Tongue (tissue), 1 donor: ENCODE measurements at regions not wholly inside any gene's neighbourhood (a gene's known extent, or its start where the extent isn't known, plus 50 kb on each side); places are given as distances from the start of the nearest gene placed in this dataset.

ENCODE experiments used
- DNase-seq: peaks from one replicate; pipeline ENCODE4 v3.0.0-alpha.2; 2015

- no peak for DNase-seq
These were observed 311.6 kb downstream of the PLK2 start for GRCh38 chr5:58148254-58148775.

DNA sequence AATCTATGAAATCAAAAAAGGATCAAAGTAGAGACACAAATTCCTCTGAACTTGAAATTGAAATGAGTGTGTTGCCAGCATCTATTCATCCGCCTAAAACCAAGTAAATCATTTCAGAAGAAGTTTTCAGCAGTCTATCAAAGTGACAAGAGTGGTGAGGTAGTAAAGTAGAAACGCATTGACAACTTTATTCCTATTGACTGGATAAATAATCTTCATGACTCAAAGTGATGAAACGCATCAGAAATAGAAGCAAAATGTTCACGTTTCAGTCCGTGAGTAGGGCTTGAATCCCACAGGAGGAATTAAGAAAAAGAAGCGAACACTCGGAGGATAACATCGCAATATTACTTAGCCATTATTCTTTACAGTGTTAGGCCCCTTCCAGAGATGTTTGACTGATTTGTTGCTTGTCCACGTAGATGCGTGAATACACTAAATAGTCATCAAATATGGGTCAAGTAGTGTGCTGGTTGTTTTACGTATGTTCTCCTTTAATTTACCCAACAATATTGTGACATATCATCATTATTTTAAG lies 314.4 kb downstream of the PLK2 start:
- no peak for DNase-seq

DNA sequence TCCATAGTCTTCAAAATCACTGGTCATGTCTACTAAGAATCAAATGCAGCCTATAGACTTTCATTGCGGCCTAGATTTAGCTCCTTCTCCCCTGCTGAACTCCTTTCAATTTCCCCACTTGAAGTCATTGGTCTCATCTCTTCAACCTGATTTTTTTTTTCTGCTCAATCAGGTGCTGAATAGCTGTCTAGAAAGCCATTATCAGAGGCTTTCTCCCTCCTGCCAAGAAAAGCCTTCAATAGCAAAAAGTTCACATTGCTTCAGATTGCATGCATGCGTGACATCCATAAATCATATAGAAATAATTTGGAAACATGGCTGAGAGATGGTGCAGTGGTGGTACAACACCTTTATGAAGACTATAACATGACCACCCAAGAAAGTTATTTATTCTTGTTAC lies 316.2 kb downstream of the PLK2 start:
- no peak for DNase-seq

- peak; percentile 64 for DNase-seq
These were observed 316.7 kb downstream of the PLK2 start for GRCh38 chr5:58143181-58143580.

GRCh38 chr5:58138791-58139190 lies 321.1 kb downstream of the PLK2 start:
- no peak for DNase-seq

DNA sequence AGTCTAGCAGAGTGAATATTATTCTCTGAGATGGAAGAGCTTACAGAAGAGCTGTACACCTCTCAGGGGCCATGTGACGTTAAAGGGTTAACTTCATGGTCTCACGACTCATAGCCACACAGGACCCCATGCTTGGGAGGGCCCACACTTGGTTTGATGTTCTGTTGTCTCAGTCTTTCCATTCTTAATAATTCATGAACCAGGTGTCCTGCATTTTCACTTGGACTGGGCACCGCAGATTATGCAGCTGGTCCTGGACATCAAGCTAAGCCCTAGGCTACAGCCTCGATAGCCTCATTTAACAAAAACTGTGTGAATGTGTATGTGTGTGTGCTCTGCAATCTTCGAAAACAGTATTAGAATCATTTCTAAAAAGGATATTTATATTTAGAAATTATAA lies 323.5 kb downstream of the PLK2 start:
- peak; percentile 35 for DNase-seq

- DNase-seq: no peak
These were observed 324.1 kb downstream of the PLK2 start for GRCh38 chr5:58135571-58136335.

- peak; percentile 88 for DNase-seq
These were observed 326.1 kb downstream of the PLK2 start for GRCh38 chr5:58133631-58134296.

- no peak for DNase-seq
These were observed 326.7 kb downstream of the PLK2 start for GRCh38 chr5:58133216-58133615.

DNA sequence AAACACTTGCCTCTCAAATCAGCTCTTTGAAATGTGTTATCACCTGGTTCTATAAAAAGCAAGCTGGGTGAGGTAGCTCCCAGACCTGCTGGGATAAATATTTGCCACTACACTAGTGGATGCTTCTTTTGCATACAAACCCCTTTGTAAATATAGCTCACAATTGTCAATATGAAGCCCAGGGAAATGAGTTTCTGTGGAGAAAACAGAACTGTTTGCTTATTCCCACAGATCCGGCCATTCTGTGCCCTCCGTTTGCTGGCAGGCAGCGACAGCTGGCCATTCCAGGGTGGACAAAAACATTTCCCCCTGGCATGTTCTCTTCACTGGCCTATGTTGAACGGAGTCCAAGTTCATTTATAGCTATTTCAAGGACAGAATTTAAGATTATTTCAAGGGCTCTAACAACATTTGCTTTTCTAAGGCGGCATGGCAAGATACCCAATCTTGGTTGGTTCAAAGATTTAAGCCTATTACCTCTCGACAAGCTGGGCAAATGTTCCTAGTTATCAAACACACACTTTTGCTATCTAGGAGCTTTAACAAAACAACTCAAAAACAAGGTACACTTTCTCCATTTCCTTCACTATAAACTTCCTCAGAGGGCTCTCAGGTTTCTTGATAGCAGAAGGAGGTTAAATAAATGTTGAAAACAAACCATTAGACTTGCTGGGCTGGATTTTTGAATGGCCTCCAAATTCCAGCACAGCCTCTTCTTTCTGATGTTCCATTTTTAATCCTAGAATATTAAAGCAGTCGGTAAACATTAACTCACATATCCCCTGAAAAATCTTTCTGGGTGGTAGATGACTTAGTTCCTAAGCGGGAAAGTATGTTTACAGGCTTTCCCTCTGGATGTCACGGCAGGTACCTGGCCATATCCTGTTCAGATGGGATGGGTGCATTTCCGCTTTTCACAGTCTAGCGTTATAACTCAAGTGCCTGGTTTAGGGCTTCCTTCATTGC lies 332.3 kb downstream of the PLK2 start:
- DNase-seq: peak; percentile 86

GRCh38 chr5:58123501-58123900 lies 336.4 kb downstream of the PLK2 start:
- no peak for DNase-seq

- DNase-seq: peak; percentile 34
These were observed 337.0 kb downstream of the PLK2 start for GRCh38 chr5:58122848-58123392.

DNA sequence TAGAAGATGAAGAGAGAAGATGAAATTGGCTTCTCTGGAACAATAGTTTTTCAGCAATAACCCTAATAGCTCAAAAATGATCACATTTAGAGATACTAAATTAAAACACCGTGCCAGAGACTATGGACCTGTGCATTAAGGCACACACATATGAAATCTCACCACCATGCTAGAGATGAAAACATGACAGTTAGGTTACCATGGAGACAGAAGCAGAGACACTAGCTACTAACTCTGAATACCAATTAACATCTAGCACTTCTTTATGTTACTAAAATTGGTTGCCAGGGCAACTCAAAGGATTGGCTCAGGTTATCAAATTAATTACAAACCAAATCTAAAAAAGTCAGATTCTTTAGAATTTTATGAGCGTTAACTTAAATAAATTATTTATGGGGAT lies 337.7 kb downstream of the PLK2 start:
- peak; percentile 44 for DNase-seq

DNA sequence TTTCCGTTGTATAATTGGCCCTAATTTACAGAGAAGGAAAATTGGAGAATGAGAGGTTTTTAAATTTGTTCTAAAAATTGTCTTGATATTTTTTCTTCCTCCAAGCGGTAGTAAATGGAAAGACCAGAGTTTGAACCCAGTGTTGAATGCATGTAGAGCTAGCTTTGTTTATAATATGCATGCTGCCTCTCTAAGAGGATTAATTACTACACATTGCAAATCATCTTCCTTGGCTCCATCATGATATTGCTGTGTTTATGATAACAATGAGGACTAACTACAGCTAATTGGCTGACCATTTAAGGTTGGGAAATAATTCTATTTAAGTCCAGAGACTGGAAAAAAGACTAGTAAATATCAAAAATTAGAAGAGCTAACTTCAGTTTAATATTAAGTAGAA lies 338.5 kb downstream of the PLK2 start:
- DNase-seq: no peak

DNA sequence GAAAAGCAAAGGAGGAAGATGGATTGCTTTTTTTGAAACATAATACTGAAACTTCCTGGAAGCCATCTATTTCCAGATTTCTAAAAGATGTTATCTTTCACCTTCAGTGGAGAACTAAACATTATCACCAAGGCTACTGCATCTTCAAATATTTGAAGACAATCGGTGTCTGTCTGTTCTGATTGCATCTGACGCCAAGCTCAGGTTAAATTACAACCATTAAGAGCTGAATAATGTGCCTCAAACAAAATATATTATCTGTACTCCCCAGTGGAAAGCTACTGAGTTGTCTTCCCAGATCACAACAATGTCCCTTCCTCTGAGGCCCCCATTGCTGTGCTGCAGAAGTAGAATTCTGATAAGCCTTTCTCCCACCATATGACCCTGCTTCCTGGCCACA lies 342.3 kb downstream of the PLK2 start:
- DNase-seq: no peak

GRCh38 chr5:58116346-58116745 lies 343.5 kb downstream of the PLK2 start:
- no peak for DNase-seq

DNA sequence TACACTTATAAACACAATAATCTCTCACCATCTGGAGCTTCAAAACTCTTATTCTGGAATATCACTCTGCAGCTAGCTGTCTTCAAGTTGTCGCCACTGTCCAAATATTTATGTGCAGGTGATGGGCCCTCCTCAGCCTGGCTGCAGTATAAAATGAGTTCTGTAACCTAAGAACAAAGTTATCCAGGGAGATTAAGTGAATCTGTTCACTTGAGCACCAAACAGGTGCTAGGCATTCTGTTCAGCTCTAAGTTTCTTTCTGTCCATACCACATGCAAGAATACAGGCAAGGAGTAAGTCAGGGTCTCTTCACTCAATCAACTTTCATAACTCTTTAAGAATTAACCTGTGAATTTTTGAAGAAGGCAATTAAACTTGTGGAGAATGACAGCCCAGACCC lies 344.1 kb downstream of the PLK2 start:
- DNase-seq: peak; percentile 63

GRCh38 chr5:58114324-58114723 lies 345.6 kb downstream of the PLK2 start:
- no peak for DNase-seq

GRCh38 chr5:58113172-58113571 lies 346.7 kb downstream of the PLK2 start:
- DNase-seq: no peak

DNA sequence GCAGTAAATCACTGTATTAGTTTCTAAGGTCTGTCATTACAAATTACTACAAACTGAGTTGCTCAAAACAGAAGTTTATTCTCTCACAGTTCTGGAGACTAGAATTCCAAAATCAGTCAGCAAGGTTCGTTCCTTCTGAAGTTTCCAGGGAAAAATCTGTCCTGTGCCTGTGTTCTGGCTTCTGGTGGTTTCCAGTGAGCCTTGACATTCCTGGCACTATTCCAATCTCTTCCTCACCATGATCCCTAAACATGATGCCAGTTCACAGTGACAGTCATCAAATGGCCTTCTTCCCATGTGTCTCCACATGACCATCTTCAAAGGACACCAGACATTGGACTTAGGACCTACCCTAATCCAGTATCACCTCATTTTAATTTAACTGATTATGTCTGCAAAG lies 351.4 kb downstream of the PLK2 start:
- no peak for DNase-seq

DNA sequence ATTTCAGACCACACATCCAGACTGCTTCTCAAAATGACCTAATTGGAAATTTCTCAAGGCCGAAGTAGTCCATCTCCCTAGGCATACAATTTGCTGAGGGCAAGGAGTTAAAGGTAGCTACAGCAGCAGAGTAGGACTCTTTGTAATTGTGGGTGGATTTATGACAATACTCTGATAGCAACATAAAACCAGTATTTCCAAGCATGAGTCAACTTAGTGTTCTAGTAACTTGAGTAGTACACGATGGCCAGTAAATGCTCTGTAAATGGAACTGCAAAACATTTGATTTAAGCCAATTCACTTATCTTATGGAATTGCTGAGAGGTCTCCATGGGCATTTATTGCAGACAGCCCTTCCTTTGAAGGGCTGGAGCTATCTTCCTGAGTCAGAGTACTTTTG lies 352.2 kb downstream of the PLK2 start:
- no peak for DNase-seq
